ENCODE measurements at regions not wholly inside any gene's neighbourhood (a gene's known extent, or its start where the extent isn't known, plus 50 kb on each side); places are given as distances from the start of the nearest gene placed in this dataset.

DNA sequence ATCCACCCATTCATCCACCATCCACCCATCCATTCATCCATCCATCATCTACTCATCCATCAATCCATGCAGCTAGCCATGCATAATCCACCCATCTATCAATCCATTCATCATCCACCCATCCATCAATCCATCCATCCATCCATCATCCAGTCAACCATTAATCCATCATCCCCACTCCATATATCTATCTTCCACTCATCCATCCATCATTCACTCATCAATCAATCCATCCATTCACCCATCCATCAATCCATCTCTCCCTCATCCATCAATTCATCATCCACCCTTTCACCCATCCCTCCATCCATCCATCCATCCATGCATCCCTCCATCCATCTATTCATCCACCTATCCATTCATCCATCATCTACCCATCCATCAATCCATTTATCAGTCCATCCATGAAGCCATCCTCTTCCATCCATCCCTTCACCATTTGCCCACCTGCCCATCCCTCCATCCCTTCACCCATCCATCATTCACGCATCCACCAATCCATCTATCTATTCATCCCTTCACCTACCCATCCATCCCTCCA lies 689.4 kb downstream of the BRD1 start:
- TF ChIP-seq, protein P1, sequence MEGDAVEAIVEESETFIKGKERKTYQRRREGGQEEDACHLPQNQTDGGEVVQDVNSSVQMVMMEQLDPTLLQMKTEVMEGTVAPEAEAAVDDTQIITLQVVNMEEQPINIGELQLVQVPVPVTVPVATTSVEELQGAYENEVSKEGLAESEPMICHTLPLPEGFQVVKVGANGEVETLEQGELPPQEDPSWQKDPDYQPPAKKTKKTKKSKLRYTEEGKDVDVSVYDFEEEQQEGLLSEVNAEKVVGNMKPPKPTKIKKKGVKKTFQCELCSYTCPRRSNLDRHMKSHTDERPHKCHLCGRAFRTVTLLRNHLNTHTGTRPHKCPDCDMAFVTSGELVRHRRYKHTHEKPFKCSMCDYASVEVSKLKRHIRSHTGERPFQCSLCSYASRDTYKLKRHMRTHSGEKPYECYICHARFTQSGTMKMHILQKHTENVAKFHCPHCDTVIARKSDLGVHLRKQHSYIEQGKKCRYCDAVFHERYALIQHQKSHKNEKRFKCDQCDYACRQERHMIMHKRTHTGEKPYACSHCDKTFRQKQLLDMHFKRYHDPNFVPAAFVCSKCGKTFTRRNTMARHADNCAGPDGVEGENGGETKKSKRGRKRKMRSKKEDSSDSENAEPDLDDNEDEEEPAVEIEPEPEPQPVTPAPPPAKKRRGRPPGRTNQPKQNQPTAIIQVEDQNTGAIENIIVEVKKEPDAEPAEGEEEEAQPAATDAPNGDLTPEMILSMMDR (IDR thresholded peaks at IDR 0.05; ENCODE audit: low read depth, low read length, missing control alignments) = no peak
- no peak for DNase-seq (ENCODE audit: extremely low read depth, low read depth)
- H3K4me3 ChIP-seq (replicated peaks; ENCODE audit: low read depth, low read length) = no peak overlapping the region

DNA sequence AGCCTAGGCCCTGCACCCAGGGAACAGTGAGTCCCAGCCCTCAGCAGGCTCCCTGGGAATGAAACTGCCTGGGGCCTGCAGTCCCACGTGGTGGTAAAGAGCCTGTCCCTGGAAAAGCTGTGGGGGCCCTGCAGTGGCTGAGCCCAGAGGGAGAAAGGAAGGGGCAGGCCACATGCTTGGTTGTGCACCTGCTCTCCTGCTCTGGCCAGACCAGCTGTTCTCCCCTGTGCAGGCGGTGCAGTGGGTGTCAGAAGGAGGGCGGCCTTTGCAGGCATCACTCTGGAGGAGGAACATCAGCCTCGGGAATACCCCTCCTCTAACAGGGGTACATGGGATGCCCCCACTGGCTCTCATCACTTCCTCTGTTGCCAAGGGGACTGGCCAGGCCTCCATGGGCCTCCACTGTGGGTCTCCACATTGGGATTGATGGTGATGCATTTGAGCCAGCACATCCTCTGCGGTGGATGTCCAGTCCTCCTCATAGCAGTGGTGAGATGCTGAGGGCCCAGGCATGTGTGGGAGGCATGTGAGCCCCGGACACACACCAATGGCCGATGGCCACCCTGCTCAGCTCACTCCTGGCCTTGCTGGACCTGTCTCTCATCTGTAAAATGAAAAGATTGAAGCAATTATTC lies 690.4 kb downstream of the BRD1 start:
- DNase-seq (ENCODE audit: extremely low read depth, low read depth) = no peak
- no peak overlapping the region for H3K4me3 ChIP-seq (replicated peaks; ENCODE audit: low read depth, low read length)
- TF ChIP-seq, protein P1 (IDR thresholded peaks at IDR 0.05; ENCODE audit: low read depth, low read length, missing control alignments) = no peak

DNA sequence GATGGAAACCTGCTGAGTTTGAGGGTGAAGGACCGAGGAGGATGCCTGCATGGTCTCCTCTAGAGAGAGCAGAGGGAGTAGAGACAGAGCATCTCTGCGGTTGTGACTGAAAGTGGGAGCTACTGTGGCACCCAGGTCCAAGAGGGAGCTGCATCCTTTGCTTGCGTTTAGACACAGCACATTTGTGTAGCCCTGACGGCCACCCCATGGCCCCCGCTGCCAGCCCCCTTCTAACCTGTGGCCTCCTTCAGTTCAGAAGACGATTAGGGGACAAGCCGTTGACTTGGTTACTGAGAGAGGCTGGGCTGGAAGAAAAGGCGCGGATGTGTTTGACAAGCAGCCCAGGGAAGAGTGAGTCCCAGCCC lies 690.9 kb downstream of the BRD1 start:
- TF ChIP-seq, protein P1 (IDR thresholded peaks at IDR 0.05; ENCODE audit: low read depth, low read length, missing control alignments) = no peak
- no peak overlapping the region for H3K4me3 ChIP-seq (replicated peaks; ENCODE audit: low read depth, low read length)

DNA sequence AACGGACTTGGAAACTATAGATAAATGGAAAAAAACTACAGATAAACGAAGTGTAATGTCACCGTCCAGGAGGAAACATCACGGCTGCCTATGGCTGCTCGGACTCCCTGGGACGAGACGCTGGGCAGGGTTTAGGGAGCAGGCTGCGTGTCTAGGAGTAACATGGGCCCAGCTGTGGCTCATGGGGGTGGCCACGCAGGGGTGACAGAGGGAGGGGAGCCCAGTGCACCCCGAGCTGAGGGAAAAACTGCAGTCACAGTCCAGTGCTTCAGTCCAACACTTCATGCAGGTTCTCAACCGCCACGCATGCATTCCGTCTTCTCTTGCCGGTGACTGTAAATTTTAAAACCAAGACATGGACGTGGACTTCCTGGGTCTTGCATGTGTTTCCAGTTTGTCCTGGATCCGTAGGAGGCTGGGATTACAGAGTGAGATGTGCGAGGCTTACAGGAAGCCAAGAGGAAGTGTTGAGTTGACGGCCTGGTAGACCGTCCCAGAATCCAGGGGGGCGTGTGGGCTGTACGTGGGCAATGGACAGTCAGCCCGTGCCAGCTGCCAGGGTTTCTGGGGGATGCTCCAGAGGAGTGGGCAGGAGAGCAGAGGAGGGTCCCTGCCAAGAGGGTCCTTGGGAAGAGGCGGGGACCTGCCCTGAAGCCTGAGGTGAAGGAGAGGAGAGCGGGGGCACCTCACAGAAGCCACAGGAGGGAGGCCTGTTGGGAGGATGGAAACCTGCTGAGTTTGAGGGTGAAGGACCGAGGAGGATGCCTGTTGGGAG lies 691.4 kb downstream of the BRD1 start:
- no peak for DNase-seq (ENCODE audit: extremely low read depth, low read depth)
- no peak overlapping the region for H3K4me3 ChIP-seq (replicated peaks; ENCODE audit: low read depth, low read length)
- TF ChIP-seq, protein P1 (IDR thresholded peaks at IDR 0.05; ENCODE audit: low read depth, low read length, missing control alignments) = no peak

More for the DNA sequence above, 690.9 kb downstream of the BRD1 start:
- DNase-seq (ENCODE audit: extremely low read depth, low read depth) = no peak

DNA sequence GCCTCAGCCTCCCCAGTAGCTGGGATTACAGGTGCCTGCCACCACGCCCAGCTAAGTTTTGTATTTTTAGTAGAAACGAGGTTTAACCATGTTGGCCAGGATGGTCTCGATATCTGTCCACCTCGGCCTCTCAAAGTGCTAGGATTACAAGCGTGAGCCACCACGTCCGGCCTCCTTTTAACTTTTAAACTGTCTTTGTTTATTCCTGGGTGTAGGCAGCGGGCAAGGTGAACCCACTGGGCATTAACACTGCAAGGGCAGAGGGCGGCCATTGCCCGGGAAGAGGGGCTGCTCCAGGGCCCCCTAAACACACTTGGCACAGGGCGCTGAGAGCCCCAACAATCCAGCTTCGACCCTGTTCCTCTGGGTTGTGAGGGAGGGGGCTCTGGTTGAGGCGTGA lies 693.6 kb downstream of the BRD1 start:
- no peak for DNase-seq (ENCODE audit: extremely low read depth, low read depth)
- TF ChIP-seq, protein P1 (IDR thresholded peaks at IDR 0.05; ENCODE audit: low read depth, low read length, missing control alignments) = no peak
- H3K4me3 ChIP-seq (replicated peaks; ENCODE audit: low read depth, low read length) = no peak overlapping the region

DNA sequence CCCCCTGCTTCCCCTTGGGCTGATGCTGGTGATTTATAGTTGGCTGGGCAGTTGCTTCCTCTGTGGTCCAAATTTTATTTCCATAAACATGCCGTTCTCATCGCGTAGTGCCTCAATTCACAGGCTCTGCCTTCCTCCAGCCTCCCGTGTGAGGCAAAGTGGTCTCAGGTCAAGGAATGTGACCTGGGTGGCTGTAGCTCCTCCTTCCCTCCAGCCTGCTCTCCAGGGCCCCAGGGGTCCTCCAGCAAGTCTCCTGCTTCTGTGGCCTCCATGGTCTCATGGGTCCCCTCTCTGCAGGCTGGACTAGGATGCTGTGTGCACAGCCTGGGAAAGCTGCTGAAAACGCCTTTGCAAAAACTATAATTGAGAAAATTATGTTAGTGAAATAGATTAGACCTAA lies 694.1 kb downstream of the BRD1 start:
- TF ChIP-seq, protein P1 (IDR thresholded peaks at IDR 0.05; ENCODE audit: low read depth, low read length, missing control alignments) = no peak
- H3K4me3 ChIP-seq (replicated peaks; ENCODE audit: low read depth, low read length) = no peak overlapping the region
- DNase-seq (ENCODE audit: extremely low read depth, low read depth) = no peak
